GM18858 (cell line): ENCODE measurements at regions not wholly inside any gene's neighbourhood (a gene's known extent, or its start where the extent isn't known, plus 50 kb on each side); places are given as distances from the start of the nearest gene placed in this dataset.

Experiments used
- ATAC-seq: cut with Tn5 transposase; IDR thresholded peaks from one replicate; pipeline ENCODE4 v1.9.1; 2021; ENCODE audit not compliant: unreplicated experiment

GRCh38 chr5:9927521-9927997, 297.4 kb upstream of the TAS2R1 start:
- ATAC-seq = no peak

- no peak for ATAC-seq
These were observed 297.0 kb upstream of the TAS2R1 start for GRCh38 chr5:9927106-9927505.

GRCh38 chr5:9924614-9925013, 294.5 kb upstream of the TAS2R1 start:
- ATAC-seq = peak; percentile 92

- no peak for ATAC-seq
These were observed 292.6 kb upstream of the TAS2R1 start for GRCh38 chr5:9922719-9923118.

GRCh38 chr5:9920697-9921096, 290.5 kb upstream of the TAS2R1 start:
- no peak for ATAC-seq

- no peak for ATAC-seq
These were observed 289.3 kb upstream of the TAS2R1 start for GRCh38 chr5:9919306-9920030.

GRCh38 chr5:9905661-9906060, 275.5 kb upstream of the TAS2R1 start:
- ATAC-seq = no peak

GRCh38 chr5:9903801-9904200, 273.6 kb upstream of the TAS2R1 start:
- no peak for ATAC-seq

- no peak for ATAC-seq
These were observed 268.2 kb upstream of the TAS2R1 start for GRCh38 chr5:9898319-9898718.

- no peak for ATAC-seq
These were observed 265.1 kb upstream of the TAS2R1 start for GRCh38 chr5:9895302-9895645.

GRCh38 chr5:9894571-9895301, 264.6 kb upstream of the TAS2R1 start:
- no peak for ATAC-seq

GRCh38 chr5:9892696-9893095, 262.5 kb upstream of the TAS2R1 start:
- ATAC-seq = no peak

- ATAC-seq = no peak
These were observed 259.4 kb upstream of the TAS2R1 start for GRCh38 chr5:9889511-9889910.

- ATAC-seq = no peak
These were observed 258.4 kb upstream of the TAS2R1 start for GRCh38 chr5:9888501-9888901.

- ATAC-seq = no peak
These were observed 255.0 kb upstream of the TAS2R1 start for GRCh38 chr5:9885164-9885563.

- no peak for ATAC-seq
These were observed 248.1 kb upstream of the TAS2R1 start for GRCh38 chr5:9878206-9878605.

- no peak for ATAC-seq
These were observed 247.3 kb upstream of the TAS2R1 start for GRCh38 chr5:9877488-9877887.

GRCh38 chr5:9876451-9876850, 246.3 kb upstream of the TAS2R1 start:
- ATAC-seq = no peak

- no peak for ATAC-seq
These were observed 239.6 kb upstream of the TAS2R1 start for GRCh38 chr5:9869616-9870288.

- ATAC-seq = no peak
These were observed 235.4 kb upstream of the TAS2R1 start for GRCh38 chr5:9865574-9865973.

- ATAC-seq = no peak
These were observed 234.6 kb upstream of the TAS2R1 start for GRCh38 chr5:9864791-9865190.

GRCh38 chr5:9863486-9863885, 233.3 kb upstream of the TAS2R1 start:
- no peak for ATAC-seq
